Fibroblast of mammary gland (primary cell): ENCODE measurements at regions not wholly inside any gene's neighbourhood (a gene's known extent, or its start where the extent isn't known, plus 50 kb on each side); places are given as distances from the start of the nearest gene placed in this dataset.
"Not testable (repeated sequence)": the region's sequence is repeated elsewhere in the genome, so short reads cannot be mapped to it uniquely, and the experiment has no call there.

Source experiments
- DNase-seq: peaks from one replicate; pipeline ENCODE4 v3.0.0-alpha.2; 2010; ENCODE audit warnings: low read depth
- H3K4me3 ChIP-seq: 2 replicates; pipeline ENCODE4 v1.5.1; 2011; ENCODE audit warnings: low read depth, mild to moderate bottlenecking, low read length, moderate library complexity; ENCODE audit not compliant: control insufficient read depth
- TF ChIP-seq, protein P1 (sequence below): conservative IDR thresholded peaks from 2 replicates; pipeline ENCODE4 v1.5.1; 2011; ENCODE audit warnings: low read depth, low read length, inconsistent platforms; ENCODE audit not compliant: control insufficient read depth, insufficient read depth

DNA sequence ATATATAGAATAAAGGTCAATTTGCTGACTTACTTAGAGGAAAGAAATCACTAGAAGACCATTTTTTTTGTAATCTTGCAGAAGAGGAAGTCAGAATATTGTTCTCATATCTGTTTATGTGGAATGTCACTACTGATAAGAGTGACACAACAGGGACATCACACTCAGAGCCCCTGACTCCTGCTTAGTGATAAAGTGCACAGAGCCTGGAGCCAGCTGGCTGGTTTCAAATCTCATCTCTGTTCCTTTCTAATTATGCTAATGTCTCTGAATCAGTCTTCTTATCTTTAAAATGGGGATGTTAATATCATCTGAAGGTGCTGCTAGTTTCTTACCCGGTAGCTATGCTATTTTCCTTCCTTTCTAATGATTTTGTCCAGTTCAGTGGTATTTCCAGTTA is 58.6 kb upstream of the LIFR start:
- no peak for DNase-seq
- TF ChIP-seq, protein P1, sequence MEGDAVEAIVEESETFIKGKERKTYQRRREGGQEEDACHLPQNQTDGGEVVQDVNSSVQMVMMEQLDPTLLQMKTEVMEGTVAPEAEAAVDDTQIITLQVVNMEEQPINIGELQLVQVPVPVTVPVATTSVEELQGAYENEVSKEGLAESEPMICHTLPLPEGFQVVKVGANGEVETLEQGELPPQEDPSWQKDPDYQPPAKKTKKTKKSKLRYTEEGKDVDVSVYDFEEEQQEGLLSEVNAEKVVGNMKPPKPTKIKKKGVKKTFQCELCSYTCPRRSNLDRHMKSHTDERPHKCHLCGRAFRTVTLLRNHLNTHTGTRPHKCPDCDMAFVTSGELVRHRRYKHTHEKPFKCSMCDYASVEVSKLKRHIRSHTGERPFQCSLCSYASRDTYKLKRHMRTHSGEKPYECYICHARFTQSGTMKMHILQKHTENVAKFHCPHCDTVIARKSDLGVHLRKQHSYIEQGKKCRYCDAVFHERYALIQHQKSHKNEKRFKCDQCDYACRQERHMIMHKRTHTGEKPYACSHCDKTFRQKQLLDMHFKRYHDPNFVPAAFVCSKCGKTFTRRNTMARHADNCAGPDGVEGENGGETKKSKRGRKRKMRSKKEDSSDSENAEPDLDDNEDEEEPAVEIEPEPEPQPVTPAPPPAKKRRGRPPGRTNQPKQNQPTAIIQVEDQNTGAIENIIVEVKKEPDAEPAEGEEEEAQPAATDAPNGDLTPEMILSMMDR: no peak
- no peak overlapping the region for H3K4me3 ChIP-seq

GRCh38 chr5:38615981-38616451 is 59.6 kb upstream of the LIFR start:
- no peak overlapping the region for H3K4me3 ChIP-seq
- TF ChIP-seq, protein P1: no peak
- DNase-seq: peak; percentile 84

GRCh38 chr5:38618154-38618553 is 61.7 kb upstream of the LIFR start:
- DNase-seq: no peak
- TF ChIP-seq, protein P1: no peak
- H3K4me3 ChIP-seq: no peak overlapping the region

DNA sequence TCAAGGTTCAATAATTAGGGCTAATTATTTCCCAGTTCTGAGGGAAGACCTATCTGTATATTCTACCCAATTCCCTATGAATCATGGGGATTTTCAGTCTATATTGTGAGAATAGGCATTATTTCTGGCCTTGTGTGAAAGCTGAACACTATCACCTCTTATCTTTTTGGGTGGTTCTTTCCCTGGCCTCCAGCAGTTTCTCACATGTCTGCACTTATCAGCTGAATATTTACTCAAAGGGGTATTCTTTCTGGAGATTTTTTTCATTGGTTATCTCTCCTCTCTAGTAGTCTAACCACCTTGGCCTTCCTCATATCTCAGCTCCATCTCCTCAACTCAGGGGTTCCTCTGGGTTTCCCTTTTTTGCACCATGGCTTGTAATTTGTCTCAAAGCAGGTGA is 64.9 kb upstream of the LIFR start:
- TF ChIP-seq, protein P1: no peak
- no peak overlapping the region for H3K4me3 ChIP-seq
- DNase-seq: no peak

DNA sequence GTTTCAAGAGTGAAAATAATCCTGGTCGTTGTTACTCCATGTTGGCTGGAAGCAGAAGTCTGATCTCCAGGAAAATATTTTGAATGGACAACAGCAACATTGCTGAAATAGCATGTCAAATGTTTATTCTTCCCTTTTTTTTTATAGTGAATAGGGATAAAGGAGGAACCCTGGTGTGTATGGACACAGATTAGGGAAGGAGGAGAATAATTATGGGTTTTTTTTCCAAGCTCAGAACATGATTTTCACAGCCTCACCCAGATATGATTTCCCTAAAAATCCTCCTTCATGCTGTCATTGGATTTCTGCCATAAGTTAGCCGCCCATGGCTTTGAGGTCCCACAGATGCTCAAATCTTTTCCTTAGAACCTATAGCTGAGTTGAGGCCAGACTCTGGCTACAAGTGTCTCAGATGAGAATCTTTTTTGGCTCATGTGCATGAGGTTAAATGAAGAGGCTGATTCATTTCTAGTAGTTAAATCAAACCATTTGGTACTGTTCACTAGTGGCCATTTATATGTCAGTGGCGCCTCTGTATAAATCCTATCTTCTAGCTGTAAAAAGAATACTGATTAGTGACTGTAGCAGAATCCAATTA is 65.5 kb upstream of the LIFR start:
- TF ChIP-seq, protein P1: no peak
- H3K4me3 ChIP-seq: no peak overlapping the region
- DNase-seq: no peak

DNA sequence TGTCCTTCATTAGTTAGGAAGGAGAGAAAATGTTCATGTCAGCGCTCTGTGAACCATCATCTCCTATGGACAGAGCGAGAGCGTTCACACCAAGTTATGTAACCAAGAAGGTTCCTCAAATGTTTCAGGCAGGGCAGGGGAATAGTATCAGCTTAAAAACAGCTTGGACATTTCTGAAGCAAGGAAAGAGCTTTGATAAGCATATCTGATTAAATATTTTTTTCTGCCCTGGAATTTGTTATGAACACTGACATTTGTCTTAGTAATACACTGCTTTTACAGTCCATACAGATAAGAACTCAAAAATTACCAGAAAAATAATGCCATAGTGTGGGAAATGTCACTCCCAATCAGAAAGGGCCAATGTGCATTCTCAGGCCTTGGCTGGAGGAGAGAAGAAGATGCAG is 66.3 kb upstream of the LIFR start:
- no peak for DNase-seq
- TF ChIP-seq, protein P1: no peak
- no peak overlapping the region for H3K4me3 ChIP-seq

GRCh38 chr5:38624541-38624940 is 68.1 kb upstream of the LIFR start:
- H3K4me3 ChIP-seq, DNase-seq: not testable (repeated sequence)

DNA sequence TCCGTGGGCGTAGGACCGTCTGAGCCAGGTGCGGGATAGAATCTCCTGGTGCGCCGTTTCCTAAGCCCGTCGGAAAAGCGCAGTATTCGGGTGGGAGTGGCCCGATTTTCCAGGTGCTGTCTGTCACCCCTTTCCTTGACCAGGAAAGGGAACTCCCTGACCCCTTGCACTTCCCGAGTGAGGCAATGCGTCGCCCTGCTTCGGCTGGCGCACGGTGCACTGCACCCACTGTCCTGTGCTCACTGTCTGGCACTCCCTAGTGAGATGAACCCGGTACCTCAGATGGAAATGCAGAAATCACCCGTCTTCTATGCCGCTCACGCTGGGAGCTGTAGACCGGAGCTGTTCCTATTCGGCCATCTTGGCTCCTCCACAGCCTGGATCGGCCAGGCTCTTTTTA is 74.9 kb upstream of the LIFR start:
- not testable (repeated sequence) for H3K4me3 ChIP-seq, DNase-seq
